ENCODE measurements at regions not wholly inside any gene's neighbourhood (a gene's known extent, or its start where the extent isn't known, plus 50 kb on each side); places are given as distances from the start of the nearest gene placed in this dataset.

DNA sequence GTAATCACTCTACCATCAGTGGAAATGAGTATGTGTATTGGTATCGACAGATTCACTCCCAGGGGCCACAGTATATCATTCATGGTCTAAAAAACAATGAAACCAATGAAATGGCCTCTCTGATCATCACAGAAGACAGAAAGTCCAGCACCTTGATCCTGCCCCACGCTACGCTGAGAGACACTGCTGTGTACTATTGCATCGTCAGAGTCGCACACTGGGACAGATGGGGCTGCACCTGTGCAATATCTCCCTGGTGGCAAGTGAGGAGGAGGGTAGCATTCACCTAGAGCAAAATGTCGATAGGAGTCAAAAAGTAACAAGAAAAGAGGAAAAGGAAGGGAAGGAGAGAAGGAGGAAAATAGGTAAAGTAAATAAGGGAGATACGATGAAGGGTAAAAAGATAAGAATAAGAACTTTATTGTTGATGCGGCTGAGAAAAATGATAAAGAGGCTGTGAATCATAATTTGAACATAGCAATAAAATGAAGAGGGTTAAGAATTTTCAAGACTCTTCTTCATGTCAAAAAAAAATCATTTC, 450.5 kb upstream of the OR4E1 start:
- Mint-ChIP-seq H3K4me3 (ENCODE audit: unreplicated experiment) (no peak overlapping the region), H3K27ac (ENCODE audit: unreplicated experiment) (no peak overlapping the region), H3K4me1 (ENCODE audit: unreplicated experiment) (no peaks in the 10 kb centered on the region), H3K27me3 (ENCODE audit: unreplicated experiment) (peaks cover 1% of the 10 kb centered on the region), H3K9me3 (ENCODE audit: unreplicated experiment) (no peaks in the 10 kb centered on the region), H3K36me3 (ENCODE audit: low read depth, unreplicated experiment) (no peaks in the 10 kb centered on the region)
- DNase-seq (ENCODE audit: low spot score), result no peak
- TF ChIP-seq, protein P1, sequence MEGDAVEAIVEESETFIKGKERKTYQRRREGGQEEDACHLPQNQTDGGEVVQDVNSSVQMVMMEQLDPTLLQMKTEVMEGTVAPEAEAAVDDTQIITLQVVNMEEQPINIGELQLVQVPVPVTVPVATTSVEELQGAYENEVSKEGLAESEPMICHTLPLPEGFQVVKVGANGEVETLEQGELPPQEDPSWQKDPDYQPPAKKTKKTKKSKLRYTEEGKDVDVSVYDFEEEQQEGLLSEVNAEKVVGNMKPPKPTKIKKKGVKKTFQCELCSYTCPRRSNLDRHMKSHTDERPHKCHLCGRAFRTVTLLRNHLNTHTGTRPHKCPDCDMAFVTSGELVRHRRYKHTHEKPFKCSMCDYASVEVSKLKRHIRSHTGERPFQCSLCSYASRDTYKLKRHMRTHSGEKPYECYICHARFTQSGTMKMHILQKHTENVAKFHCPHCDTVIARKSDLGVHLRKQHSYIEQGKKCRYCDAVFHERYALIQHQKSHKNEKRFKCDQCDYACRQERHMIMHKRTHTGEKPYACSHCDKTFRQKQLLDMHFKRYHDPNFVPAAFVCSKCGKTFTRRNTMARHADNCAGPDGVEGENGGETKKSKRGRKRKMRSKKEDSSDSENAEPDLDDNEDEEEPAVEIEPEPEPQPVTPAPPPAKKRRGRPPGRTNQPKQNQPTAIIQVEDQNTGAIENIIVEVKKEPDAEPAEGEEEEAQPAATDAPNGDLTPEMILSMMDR (IDR thresholded peaks at IDR 0.05; ENCODE audit: unreplicated experiment), result no peak

DNA sequence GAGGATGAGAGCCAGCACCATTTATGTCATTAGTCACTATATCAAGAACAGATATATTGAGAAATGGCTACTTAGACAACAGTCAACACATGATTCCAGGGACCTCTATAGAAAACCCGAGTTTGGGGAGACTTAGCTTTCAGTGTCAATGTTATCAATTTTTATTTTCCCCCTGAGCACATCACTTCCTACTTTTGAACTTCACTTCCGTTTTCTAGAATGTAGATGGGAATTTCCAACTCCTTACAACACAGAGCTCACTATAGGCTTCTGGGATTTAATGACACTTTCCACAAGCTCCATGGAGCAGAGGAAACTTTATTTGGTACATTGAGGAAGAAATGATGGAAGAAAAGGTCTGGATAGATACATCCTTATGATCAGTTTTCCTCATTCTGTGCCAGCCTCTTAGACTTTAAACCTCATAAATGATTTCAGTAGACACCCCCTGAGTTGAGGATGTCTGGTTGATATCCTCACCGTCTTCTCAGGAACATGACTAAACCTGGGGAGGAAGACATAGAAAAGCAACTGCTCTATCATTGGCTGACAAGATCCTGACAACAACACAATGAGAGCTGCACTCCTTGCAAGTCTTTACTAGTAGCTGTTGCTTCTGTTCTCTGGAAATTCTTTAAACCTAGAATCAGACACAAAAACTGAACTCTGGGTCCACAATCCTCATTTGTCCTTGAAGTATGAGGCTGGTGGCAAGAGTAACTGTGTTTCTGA, 449.4 kb upstream of the OR4E1 start:
- H3K9me3 Mint-ChIP-seq (ENCODE audit: unreplicated experiment), result no peaks in the 10 kb centered on the region
- H3K4me1 Mint-ChIP-seq (ENCODE audit: unreplicated experiment), result no peaks in the 10 kb centered on the region
- DNase-seq (ENCODE audit: low spot score), result no peak

DNA sequence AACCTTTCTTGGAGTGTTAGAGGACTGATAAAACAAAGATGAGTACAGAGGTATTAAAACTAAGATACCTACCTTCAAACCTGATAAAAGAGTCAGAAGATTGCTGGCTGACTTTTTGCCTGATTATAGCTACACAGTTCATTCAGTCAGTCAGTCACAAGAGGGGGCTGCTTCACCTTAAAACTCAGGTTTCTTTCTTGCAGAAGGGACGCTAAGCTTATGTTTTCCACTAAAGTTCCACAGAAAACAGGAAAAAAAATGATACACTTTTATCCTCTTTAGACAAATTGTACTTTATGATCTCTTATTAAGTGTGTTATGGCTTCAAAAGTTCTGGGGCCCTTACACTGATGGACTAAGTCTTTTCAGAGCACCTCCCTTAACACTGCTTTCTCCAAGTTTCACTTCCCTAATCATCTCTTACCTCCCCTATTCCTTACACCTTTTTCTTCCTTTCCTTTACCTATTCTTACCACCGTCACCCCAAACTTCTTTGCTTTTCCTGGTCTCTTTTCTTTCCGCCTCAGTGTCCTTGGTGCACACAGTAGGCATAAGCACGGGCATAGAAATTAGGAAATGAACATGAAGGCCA, 448.7 kb upstream of the OR4E1 start:
- TF ChIP-seq, protein P1 (IDR thresholded peaks at IDR 0.05; ENCODE audit: unreplicated experiment), result peak; percentile 18
- no peaks in the 10 kb centered on the region for H3K9me3 Mint-ChIP-seq (ENCODE audit: unreplicated experiment)
- H3K4me1 Mint-ChIP-seq (ENCODE audit: unreplicated experiment), result no peaks in the 10 kb centered on the region
- H3K27me3 Mint-ChIP-seq (ENCODE audit: unreplicated experiment), result peaks cover 1% of the 10 kb centered on the region
- no peak overlapping the region for H3K27ac Mint-ChIP-seq (ENCODE audit: unreplicated experiment)
- peak; percentile 22 for DNase-seq (ENCODE audit: low spot score)
- no peak overlapping the region for H3K4me3 Mint-ChIP-seq (ENCODE audit: unreplicated experiment)
- H3K36me3 Mint-ChIP-seq (ENCODE audit: low read depth, unreplicated experiment), result no peaks in the 10 kb centered on the region

More for the DNA sequence above, 449.4 kb upstream of the OR4E1 start:
- TF ChIP-seq, protein P1 (IDR thresholded peaks at IDR 0.05; ENCODE audit: unreplicated experiment), result no peak
- Mint-ChIP-seq H3K27ac (ENCODE audit: unreplicated experiment) (no peak overlapping the region), H3K27me3 (ENCODE audit: unreplicated experiment) (peaks cover 1% of the 10 kb centered on the region), H3K4me3 (ENCODE audit: unreplicated experiment) (no peak overlapping the region), H3K36me3 (ENCODE audit: low read depth, unreplicated experiment) (no peaks in the 10 kb centered on the region)

DNA sequence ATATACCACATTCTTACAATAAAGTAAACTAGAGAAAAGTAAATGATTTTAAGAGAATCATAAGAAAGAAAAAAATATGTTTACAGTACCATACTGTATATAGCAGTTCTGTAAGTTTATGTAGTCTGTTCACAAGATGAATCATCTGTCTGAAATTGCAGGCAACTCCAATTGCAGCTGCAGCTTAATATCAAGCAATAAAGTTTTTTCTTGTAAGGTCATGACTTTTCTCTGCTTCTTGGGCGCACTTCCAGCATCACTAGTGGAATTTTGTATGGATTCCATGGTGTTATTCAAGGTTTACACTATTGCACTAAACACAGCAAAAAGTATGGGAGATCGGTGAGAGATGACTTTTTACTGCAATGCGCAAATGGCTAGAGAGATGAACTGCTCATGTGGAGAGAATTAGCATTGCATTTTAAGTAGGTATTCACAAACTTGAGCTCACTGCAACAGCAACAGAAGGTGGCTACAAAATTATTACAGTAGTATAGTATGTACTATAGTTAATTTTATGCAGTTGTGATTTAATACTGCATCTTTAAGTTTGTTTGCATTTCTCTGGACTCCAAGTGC, 445.4 kb upstream of the OR4E1 start:
- peaks cover 1% of the 10 kb centered on the region for H3K27me3 Mint-ChIP-seq (ENCODE audit: unreplicated experiment)
- H3K9me3 Mint-ChIP-seq (ENCODE audit: unreplicated experiment), result no peaks in the 10 kb centered on the region
- TF ChIP-seq, protein P1 (IDR thresholded peaks at IDR 0.05; ENCODE audit: unreplicated experiment), result no peak

DNA sequence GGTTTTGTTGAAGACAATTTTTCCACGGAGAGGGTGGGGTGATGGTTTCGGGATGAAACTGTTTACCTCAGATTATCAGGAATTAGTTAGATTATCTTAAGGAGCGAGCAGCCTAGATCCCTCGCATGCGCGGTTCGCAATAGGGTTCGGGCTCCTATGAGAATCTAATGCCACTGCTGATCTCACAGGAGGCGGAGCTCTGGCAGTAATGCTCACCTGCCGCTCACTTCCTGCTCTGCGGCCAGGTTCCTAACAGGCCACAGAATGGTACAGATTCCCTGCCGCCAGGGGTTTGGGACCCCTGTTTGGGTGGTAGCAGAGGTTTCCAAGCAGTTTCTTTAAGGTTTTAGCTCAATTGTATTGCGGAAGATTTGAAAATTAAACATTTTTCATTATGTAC, 439.8 kb upstream of the OR4E1 start:
- no peak overlapping the region for H3K4me3 Mint-ChIP-seq (ENCODE audit: unreplicated experiment)
- H3K27me3 Mint-ChIP-seq (ENCODE audit: unreplicated experiment), result no peaks in the 10 kb centered on the region
- no peaks in the 10 kb centered on the region for H3K9me3 Mint-ChIP-seq (ENCODE audit: unreplicated experiment)

More for the DNA sequence above, 445.4 kb upstream of the OR4E1 start:
- no peaks in the 10 kb centered on the region for H3K36me3 Mint-ChIP-seq (ENCODE audit: low read depth, unreplicated experiment)
- no peak overlapping the region for H3K4me3 Mint-ChIP-seq (ENCODE audit: unreplicated experiment)
- no peak overlapping the region for H3K27ac Mint-ChIP-seq (ENCODE audit: unreplicated experiment)
- DNase-seq (ENCODE audit: low spot score), result no peak
- peaks cover 2% of the 10 kb centered on the region for H3K4me1 Mint-ChIP-seq (ENCODE audit: unreplicated experiment)

More for the DNA sequence above, 439.8 kb upstream of the OR4E1 start:
- H3K4me1 Mint-ChIP-seq (ENCODE audit: unreplicated experiment), result peaks cover 2% of the 10 kb centered on the region
- no peaks in the 10 kb centered on the region for H3K36me3 Mint-ChIP-seq (ENCODE audit: low read depth, unreplicated experiment)
- TF ChIP-seq, protein P1 (IDR thresholded peaks at IDR 0.05; ENCODE audit: unreplicated experiment), result no peak
- H3K27ac Mint-ChIP-seq (ENCODE audit: unreplicated experiment), result no peak overlapping the region
- no peak for DNase-seq (ENCODE audit: low spot score)
